K562 (cell line): ENCODE measurements at regions not wholly inside any gene's neighbourhood (a gene's known extent, or its start where the extent isn't known, plus 50 kb on each side); places are given as distances from the start of the nearest gene placed in this dataset.

ENCODE experiments used
- CTCF ChIP-seq, 3 experiments: IDR thresholded peaks in 2 of 3; conservative IDR thresholded peaks in 1 of 3; 2 replicates each; pipeline ENCODE4 v1.5.1; 2011 to 2012; ENCODE audit warnings: low read length in 3 of 3, mild to moderate bottlenecking in 3 of 3, control low read depth in 2 of 3, improper control_type of control experiment in 1 of 3, inconsistent platforms in 1 of 3, low read depth in 1 of 3, mixed read lengths in 1 of 3, moderate library complexity in 1 of 3; ENCODE audit not compliant: insufficient read depth in 2 of 3
- EGR1 ChIP-seq: fragments of 450-650 bp; conservative IDR thresholded peaks from 2 replicates; pipeline ENCODE4 v1.6.1; 2017; ENCODE audit warnings: mild to moderate bottlenecking
- EP300 ChIP-seq: IDR thresholded peaks from 2 replicates; pipeline ENCODE4 v1.6.1; 2012; ENCODE audit warnings: low read length, improper control_type of control experiment
- ETV6 ChIP-seq, 3 experiments: fragments of 150-350 bp in 1 of 3; sonication (generic) in 1 of 3; formaldehyde crosslinking in 1 of 3; IDR thresholded peaks; 2 replicates each; pipeline versions ENCODE4 v1.6.1 to v1.8.0; 2014 to 2022; ENCODE audit warnings: borderline replicate concordance in 2 of 3, low read depth in 2 of 3, antibody characterized with exemption in 1 of 3, low read length in 1 of 3, mild to moderate bottlenecking in 1 of 3, missing genetic modification reagents in 1 of 3
- FOXM1 ChIP-seq, 2 experiments: fragments of 450-650 bp in 1 of 2; sonication (generic) in 1 of 2; formaldehyde crosslinking in 1 of 2; IDR thresholded peaks; 2 replicates each; pipeline versions ENCODE4 v1.6.1 to v1.9.0; 2017 to 2022; ENCODE audit warnings: low read depth in 2 of 2, mild to moderate bottlenecking in 2 of 2, missing genetic modification reagents in 1 of 2, moderate library complexity in 1 of 2
- HINFP ChIP-seq: fragments of 450-650 bp; conservative IDR thresholded peaks from 2 replicates; pipeline ENCODE4 v1.6.1; 2016; ENCODE audit warnings: missing genetic modification characterization, low read depth, mild to moderate bottlenecking, control low read depth, missing compliant biosample characterization
- MTA2 ChIP-seq: fragments of 450-650 bp; IDR thresholded peaks from 2 replicates; pipeline ENCODE4 v1.6.1; 2016; ENCODE audit warnings: low read depth
- NR3C1 ChIP-seq: sonication (generic); formaldehyde crosslinking; IDR thresholded peaks from 2 replicates; pipeline ENCODE4 v1.8.1; 2022; ENCODE audit warnings: missing genetic modification reagents
- SIN3A ChIP-seq, 2 experiments: fragments of 150-350 bp in 1 of 2; IDR thresholded peaks; 2 replicates each; pipeline ENCODE4 v1.6.1; 2011 to 2016; ENCODE audit warnings: borderline replicate concordance in 2 of 2, low read depth in 2 of 2, low read length in 2 of 2, mild to moderate bottlenecking in 2 of 2, moderate library complexity in 2 of 2; ENCODE audit not compliant: control insufficient read depth in 1 of 2
- TARDBP ChIP-seq: fragments of 450-650 bp; IDR thresholded peaks from 2 replicates; pipeline ENCODE4 v1.6.1; 2016
- TCF7L2 ChIP-seq: fragments of 150-350 bp; IDR thresholded peaks from 2 replicates; pipeline ENCODE4 v1.6.1; 2016; ENCODE audit warnings: low read depth, mild to moderate bottlenecking, low read length, moderate library complexity
- ZFPM2 ChIP-seq: fragments of 250-450 bp; sonication (Bioruptor Pico); IDR thresholded peaks from 2 replicates; pipeline ENCODE4 v1.5.1; 2022; ENCODE audit warnings: mild to moderate bottlenecking
- ZNF232 ChIP-seq: sonication (generic); formaldehyde crosslinking; IDR thresholded peaks from 2 replicates; pipeline ENCODE4 v1.8.0; 2022; ENCODE audit warnings: mild to moderate bottlenecking, missing genetic modification reagents

- TF ChIP-seq SIN3A (IDR thresholded peaks at IDR 0.05; ENCODE audit: borderline replicate concordance in 2 of 2, control insufficient read depth in 1 of 2, low read depth in 2 of 2, low read length in 2 of 2) (no peak), EP300 (no peak), ZFPM2 (CRISPR knock-in tag) (no peak), CTCF (IDR thresholded peaks at IDR 0.05 in 2 of 3, conservative IDR thresholded peaks at IDR 0.05 in 1 of 3; ENCODE audit: insufficient read depth in 2 of 3, low read depth in 1 of 3, low read length in 3 of 3) (no peak), TARDBP (no peak), FOXM1 (IDR thresholded peaks at IDR 0.05; ENCODE audit: low read depth) (no peak), FOXM1 (CRISPR knock-in tag; IDR thresholded peaks at IDR 0.05; ENCODE audit: low read depth) (no peak), MTA2 (no peak), TCF7L2 (no peak), HINFP (tag) (no peak), EGR1 (no peak), ETV6 (IDR thresholded peaks at IDR 0.05; ENCODE audit: borderline replicate concordance in 1 of 2, low read depth in 2 of 2, low read length in 1 of 2) (no peak), ETV6 (CRISPR knock-in tag; IDR thresholded peaks at IDR 0.05; ENCODE audit: borderline replicate concordance) (no peak), ZNF232 (CRISPR knock-in tag) (no peak), NR3C1 (CRISPR knock-in tag) (no peak)
Measured at GRCh38 chr4:68724426-68724825, 54.0 kb upstream of the UGT2B15 start.
